ENCODE measurements at regions not wholly inside any gene's neighbourhood (a gene's known extent, or its start where the extent isn't known, plus 50 kb on each side); places are given as distances from the start of the nearest gene placed in this dataset.

GRCh38 chr2:8477552-8478470 lies 204.0 kb upstream of the ID2 start:
- TF ChIP-seq CTCF (IDR thresholded peaks at IDR 0.05) (no peak), POLR2A (IDR thresholded peaks at IDR 0.05; ENCODE audit: low read depth) (no peak)

Data from esophagus muscularis mucosa (tissue), 3 donors.